Astrocyte of the hippocampus (primary cell): ENCODE measurements at regions not wholly inside any gene's neighbourhood (a gene's known extent, or its start where the extent isn't known, plus 50 kb on each side); places are given as distances from the start of the nearest gene placed in this dataset.
"Not testable (repeated sequence)": the region's sequence is repeated elsewhere in the genome, so short reads cannot be mapped to it uniquely, and the experiment has no call there.

Experiments
- DNase-seq: peaks from one replicate; pipeline ENCODE4 v3.0.0; 2011; ENCODE audit warnings: low read depth, low spot score

GRCh38 chr4:38414410-38414809 is 249.6 kb upstream of the KLF3 start:
- DNase-seq, result no peak

- DNase-seq, result no peak
Measured at GRCh38 chr4:38415682-38416081, 248.3 kb upstream of the KLF3 start.

GRCh38 chr4:38416450-38417014 is 247.5 kb upstream of the KLF3 start:
- no peak for DNase-seq

GRCh38 chr4:38420254-38420653 is 243.7 kb upstream of the KLF3 start:
- DNase-seq, result not testable (repeated sequence)

- no peak for DNase-seq
Measured at GRCh38 chr4:38422850-38423249, 241.1 kb upstream of the KLF3 start.

- DNase-seq, result peak; percentile 5
Measured at GRCh38 chr4:38424151-38424871, 239.7 kb upstream of the KLF3 start.

GRCh38 chr4:38426532-38426931 is 237.5 kb upstream of the KLF3 start:
- no peak for DNase-seq

- no peak for DNase-seq
Measured at GRCh38 chr4:38430841-38431240, 233.2 kb upstream of the KLF3 start.

- no peak for DNase-seq
Measured at GRCh38 chr4:38442073-38442788, 221.8 kb upstream of the KLF3 start.

- peak; percentile 8 for DNase-seq
Measured at GRCh38 chr4:38449506-38450174, 214.4 kb upstream of the KLF3 start.

- DNase-seq, result no peak
Measured at GRCh38 chr4:38452009-38452408, 212.0 kb upstream of the KLF3 start.

GRCh38 chr4:38452542-38452941 is 211.5 kb upstream of the KLF3 start:
- DNase-seq, result no peak

GRCh38 chr4:38453253-38453881 is 210.6 kb upstream of the KLF3 start:
- DNase-seq, result no peak

- no peak for DNase-seq
Measured at GRCh38 chr4:38454284-38454683, 209.7 kb upstream of the KLF3 start.

- no peak for DNase-seq
Measured at GRCh38 chr4:38455092-38455862, 208.7 kb upstream of the KLF3 start.

- DNase-seq, result no peak
Measured at GRCh38 chr4:38456096-38456495, 207.9 kb upstream of the KLF3 start.

- no peak for DNase-seq
Measured at GRCh38 chr4:38461342-38461741, 202.7 kb upstream of the KLF3 start.

GRCh38 chr4:38462367-38463055 is 201.5 kb upstream of the KLF3 start:
- no peak for DNase-seq

- no peak for DNase-seq
Measured at GRCh38 chr4:38463268-38463958, 200.6 kb upstream of the KLF3 start.

GRCh38 chr4:38464328-38464727 is 199.7 kb upstream of the KLF3 start:
- no peak for DNase-seq
